NB4 (cell line): ENCODE measurements at regions not wholly inside any gene's neighbourhood (a gene's known extent, or its start where the extent isn't known, plus 50 kb on each side); places are given as distances from the start of the nearest gene placed in this dataset.

Source experiments
- CTCF ChIP-seq: IDR thresholded peaks from one replicate; pipeline ENCODE4 v1.5.1; 2012; ENCODE audit warnings: low read depth, low read length
- MAX ChIP-seq: IDR thresholded peaks from 2 replicates; pipeline ENCODE4 v1.6.1; 2011; ENCODE audit warnings: low read depth, low read length
- MYC ChIP-seq: IDR thresholded peaks from 2 replicates; pipeline ENCODE4 v1.6.1; 2011; ENCODE audit warnings: low read depth, low read length
- POLR2A ChIP-seq: IDR thresholded peaks from 2 replicates; pipeline ENCODE4 v1.6.1; 2011; ENCODE audit warnings: mild to moderate bottlenecking; ENCODE audit not compliant: insufficient read length; ENCODE audit errors: extremely low read depth

- TF ChIP-seq CTCF (no peak), POLR2A (no peak), MYC (no peak), MAX (no peak)
These were observed 356.9 kb downstream of the ARL4A start for GRCh38 chr7:13044309-13044708.
